DND-41 (cell line): ENCODE measurements at regions not wholly inside any gene's neighbourhood (a gene's known extent, or its start where the extent isn't known, plus 50 kb on each side); places are given as distances from the start of the nearest gene placed in this dataset.

ENCODE experiments used
- CTCF ChIP-seq: IDR thresholded peaks from 2 replicates; pipeline ENCODE4 v1.5.1; 2012; ENCODE audit warnings: borderline replicate concordance, low read length, moderate library complexity, mild to moderate bottlenecking; ENCODE audit not compliant: poor library complexity, severe bottlenecking; ENCODE audit errors: extremely low read depth
- EZH2 ChIP-seq: IDR thresholded peaks from 3 replicates; pipeline ENCODE4 v1.6.1; 2012; ENCODE audit warnings: borderline replicate concordance, low read depth, mild to moderate bottlenecking, moderate library complexity, low read length, inconsistent platforms; ENCODE audit not compliant: severe bottlenecking

GRCh38 chr3:67093305-67093704 is 95.2 kb downstream of the KBTBD8 start:
- TF ChIP-seq CTCF = no peak
- TF ChIP-seq EZH2 = no peak
